DND-41 (cell line): ENCODE measurements at regions not wholly inside any gene's neighbourhood (a gene's known extent, or its start where the extent isn't known, plus 50 kb on each side); places are given as distances from the start of the nearest gene placed in this dataset.

Experiments used
- CTCF ChIP-seq: IDR thresholded peaks from 2 replicates; pipeline ENCODE4 v1.5.1; 2012; ENCODE audit warnings: borderline replicate concordance, low read length, moderate library complexity, mild to moderate bottlenecking; ENCODE audit not compliant: poor library complexity, severe bottlenecking; ENCODE audit errors: extremely low read depth
- EZH2 ChIP-seq: IDR thresholded peaks from 3 replicates; pipeline ENCODE4 v1.6.1; 2012; ENCODE audit warnings: borderline replicate concordance, low read depth, mild to moderate bottlenecking, moderate library complexity, low read length, inconsistent platforms; ENCODE audit not compliant: severe bottlenecking

GRCh38 chr7:53302496-53303246 lies 267.2 kb downstream of the POM121L12 start:
- TF ChIP-seq CTCF = no peak
- no peak for TF ChIP-seq EZH2
